ENCODE measurements at regions not wholly inside any gene's neighbourhood (a gene's known extent, or its start where the extent isn't known, plus 50 kb on each side); places are given as distances from the start of the nearest gene placed in this dataset.

DNA sequence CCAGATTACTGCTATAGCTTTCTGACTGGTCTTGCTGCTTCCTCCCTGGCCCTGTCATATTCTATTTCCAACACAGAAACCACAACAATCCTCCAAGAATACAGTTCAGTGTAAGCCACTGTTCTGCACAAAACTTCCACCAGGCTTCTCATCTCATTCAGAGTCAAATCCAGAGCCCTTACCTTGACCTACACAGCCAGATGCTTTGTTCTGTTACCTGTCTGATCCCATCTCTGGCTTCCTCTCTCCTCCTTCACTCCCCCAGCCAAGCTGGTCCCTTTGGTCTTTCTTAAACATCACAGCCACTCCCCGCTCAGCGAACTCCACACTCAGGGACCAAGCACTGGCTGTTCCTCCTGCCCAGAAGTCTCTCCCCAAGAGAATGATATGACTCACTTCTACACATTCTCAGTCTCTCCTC is 84.8 kb upstream of the BMP2K start:
- ChIA-PET CTCF (no interaction called here), POLR2A (no interaction called here)
- 92% methylated on average over 2 of the region's 2 CpGs for WGBS (ENCODE audit: insufficient coverage)
- H3K36me3 ChIP-seq (replicated peaks in 1 of 2; ENCODE audit: control extremely low read depth in 1 of 2, control insufficient read depth in 1 of 2, extremely low read depth in 1 of 2, insufficient read depth in 2 of 2, low read length in 1 of 2): no peaks in the 10 kb centered on the region
- H3K4me1 Mint-ChIP-seq: peaks cover 32% of the 10 kb centered on the region
- H4K20me1 ChIP-seq (ENCODE audit: control insufficient read depth, insufficient read depth, low read length, poor library complexity, severe bottlenecking): no peaks in the 10 kb centered on the region
- H3K4me3 ChIP-seq (ENCODE audit: control extremely low read depth in 1 of 5, extremely low read depth in 1 of 5, insufficient read depth in 1 of 5, low read depth in 2 of 5, low read length in 4 of 5): no peak overlapping the region
- H3K79me2 ChIP-seq (ENCODE audit: control insufficient read depth, insufficient read depth, low read length): no peaks in the 10 kb centered on the region
- TF ChIP-seq EZH2 (IDR thresholded peaks at IDR 0.05; ENCODE audit: borderline replicate concordance, insufficient read depth, low read depth, low read length, poor library complexity, severe bottlenecking): no peak
- TF ChIP-seq, protein P1, sequence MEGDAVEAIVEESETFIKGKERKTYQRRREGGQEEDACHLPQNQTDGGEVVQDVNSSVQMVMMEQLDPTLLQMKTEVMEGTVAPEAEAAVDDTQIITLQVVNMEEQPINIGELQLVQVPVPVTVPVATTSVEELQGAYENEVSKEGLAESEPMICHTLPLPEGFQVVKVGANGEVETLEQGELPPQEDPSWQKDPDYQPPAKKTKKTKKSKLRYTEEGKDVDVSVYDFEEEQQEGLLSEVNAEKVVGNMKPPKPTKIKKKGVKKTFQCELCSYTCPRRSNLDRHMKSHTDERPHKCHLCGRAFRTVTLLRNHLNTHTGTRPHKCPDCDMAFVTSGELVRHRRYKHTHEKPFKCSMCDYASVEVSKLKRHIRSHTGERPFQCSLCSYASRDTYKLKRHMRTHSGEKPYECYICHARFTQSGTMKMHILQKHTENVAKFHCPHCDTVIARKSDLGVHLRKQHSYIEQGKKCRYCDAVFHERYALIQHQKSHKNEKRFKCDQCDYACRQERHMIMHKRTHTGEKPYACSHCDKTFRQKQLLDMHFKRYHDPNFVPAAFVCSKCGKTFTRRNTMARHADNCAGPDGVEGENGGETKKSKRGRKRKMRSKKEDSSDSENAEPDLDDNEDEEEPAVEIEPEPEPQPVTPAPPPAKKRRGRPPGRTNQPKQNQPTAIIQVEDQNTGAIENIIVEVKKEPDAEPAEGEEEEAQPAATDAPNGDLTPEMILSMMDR (IDR thresholded peaks at IDR 0.05): no peak
- no peak overlapping the region for H3K4me3 Mint-ChIP-seq
- DNase-seq (peak; percentile 14), ATAC-seq (ENCODE audit: low read depth) (no peak)
- peak overlapping the region; percentile 51 for H3K27ac Mint-ChIP-seq
- peak overlapping the region; percentile 6 for H3K9ac ChIP-seq (ENCODE audit: low read length)
- no peaks in the 10 kb centered on the region for H3K27me3 Mint-ChIP-seq
- peak overlapping the region; percentile 40 for H3K4me2 ChIP-seq (replicated peaks; ENCODE audit: low read depth, low read length, poor library complexity, severe bottlenecking)
- intact Hi-C loops (cut with micrococcal nuclease): loop anchor here (5.0 kb wide), 2 partner anchors 34 to 41 kb away; no protein-coding TSS in a partner anchor
- peak overlapping the region in 1 of 2 donors; percentile 26 for H3K27ac ChIP-seq (ENCODE audit: low read length in 2 of 2)
- peaks cover 17 to 19% of the 10 kb centered on the region in 2 donors for H3K4me1 ChIP-seq (ENCODE audit: control insufficient read depth in 2 of 2, insufficient read depth in 2 of 2, low read length in 2 of 2)
- H2AFZ ChIP-seq (ENCODE audit: insufficient read depth, low read depth, low read length, poor library complexity, severe bottlenecking): peak overlapping the region; percentile 71
- no peaks in the 10 kb centered on the region for H3K9me3 Mint-ChIP-seq (ENCODE audit: insufficient read depth)
- no peaks in the 10 kb centered on the region for H3K27me3 ChIP-seq (replicated peaks in 1 of 4; ENCODE audit: control extremely low read depth in 1 of 4, control insufficient read depth in 3 of 4, insufficient read depth in 4 of 4, low read length in 3 of 4)
- no peaks in the 10 kb centered on the region for H3K9me3 ChIP-seq (ENCODE audit: control extremely low read depth in 1 of 3, control insufficient read depth in 2 of 3, insufficient read depth in 1 of 3, low read length in 2 of 3)

DNA sequence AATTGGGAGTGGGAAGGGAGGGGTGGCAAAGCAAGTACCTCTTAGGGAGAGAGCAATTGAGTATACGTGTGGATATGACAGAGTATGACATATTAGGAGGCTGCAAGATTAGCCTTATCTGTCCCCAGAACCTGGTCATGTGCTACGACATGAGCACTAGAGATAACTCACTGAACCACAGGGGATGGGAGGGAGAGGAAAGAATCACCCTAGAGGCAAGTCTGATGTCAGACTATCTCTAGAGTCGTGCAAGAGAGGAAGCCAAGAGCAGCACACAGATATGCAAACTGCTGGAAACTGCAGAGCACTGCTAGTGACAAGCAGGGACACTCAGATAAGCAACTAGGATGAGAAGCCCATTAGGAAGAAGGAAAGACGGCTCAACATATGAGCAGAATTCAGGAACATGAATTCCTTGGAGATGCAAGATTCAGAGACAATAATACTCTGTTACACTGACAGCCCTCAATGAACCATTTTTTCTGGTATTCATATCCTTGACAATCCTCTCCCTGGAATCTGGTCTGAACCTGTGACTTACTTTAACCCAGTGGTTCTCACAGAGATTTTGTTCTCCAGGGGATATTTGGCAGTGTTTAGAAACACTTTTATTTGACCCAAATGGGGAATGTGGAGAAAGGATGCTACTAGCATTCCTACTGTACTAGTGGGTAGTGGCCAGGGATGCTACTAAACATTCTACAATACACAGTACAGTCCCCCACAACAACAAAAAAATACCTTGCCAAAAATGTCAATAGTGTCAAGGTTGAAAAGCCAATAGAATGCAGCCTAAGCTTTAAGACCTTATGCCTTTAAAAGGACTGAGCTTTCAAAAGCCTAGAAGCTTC is 84.0 kb upstream of the BMP2K start:
- no peaks in the 10 kb centered on the region for H3K27me3 ChIP-seq (replicated peaks in 1 of 4; ENCODE audit: control extremely low read depth in 1 of 4, control insufficient read depth in 3 of 4, insufficient read depth in 4 of 4, low read length in 3 of 4)
- peak overlapping the region; percentile 40 for H3K4me2 ChIP-seq (replicated peaks; ENCODE audit: low read depth, low read length, poor library complexity, severe bottlenecking)
- 22% methylated on average over 3 of the region's 4 CpGs for WGBS (ENCODE audit: insufficient coverage)
- H3K4me3 ChIP-seq (ENCODE audit: control extremely low read depth in 1 of 5, extremely low read depth in 1 of 5, insufficient read depth in 1 of 5, low read depth in 2 of 5, low read length in 4 of 5): no peak overlapping the region
- intact Hi-C loops (cut with micrococcal nuclease): loop anchor here (2.0 to 5.0 kb wide), 3 partner anchors 15 to 40 kb away; no protein-coding TSS in a partner anchor
- H2AFZ ChIP-seq (ENCODE audit: insufficient read depth, low read depth, low read length, poor library complexity, severe bottlenecking): peak overlapping the region; percentile 71
- peak overlapping the region; percentile 5 for H3K4me3 Mint-ChIP-seq
- H3K9me3 Mint-ChIP-seq (ENCODE audit: insufficient read depth): no peaks in the 10 kb centered on the region
- peak overlapping the region; percentile 3 for H3K27ac Mint-ChIP-seq
- no peaks in the 10 kb centered on the region for H3K9me3 ChIP-seq (ENCODE audit: control extremely low read depth in 1 of 3, control insufficient read depth in 2 of 3, insufficient read depth in 1 of 3, low read length in 2 of 3)
- H4K20me1 ChIP-seq (ENCODE audit: control insufficient read depth, insufficient read depth, low read length, poor library complexity, severe bottlenecking): no peaks in the 10 kb centered on the region
- no peaks in the 10 kb centered on the region for H3K36me3 ChIP-seq (replicated peaks in 1 of 2; ENCODE audit: control extremely low read depth in 1 of 2, control insufficient read depth in 1 of 2, extremely low read depth in 1 of 2, insufficient read depth in 2 of 2, low read length in 1 of 2)
- H3K27me3 Mint-ChIP-seq: no peaks in the 10 kb centered on the region
- H3K4me1 ChIP-seq (ENCODE audit: control insufficient read depth in 2 of 2, insufficient read depth in 2 of 2, low read length in 2 of 2): peaks cover 17 to 19% of the 10 kb centered on the region in 2 donors
- CTCF ChIA-PET: interaction anchor here (1.2 kb wide), 1 partner anchor 15 kb away, joined by 4 read pairs; no protein-coding TSS in a partner anchor
- ATAC-seq (ENCODE audit: low read depth) (peak; percentile 98), DNase-seq (peak; percentile 60)
- POLR2A ChIA-PET: no interaction called here
- peak overlapping the region; percentile 6 for H3K9ac ChIP-seq (ENCODE audit: low read length)
- H3K4me1 Mint-ChIP-seq: peaks cover 32% of the 10 kb centered on the region
- H3K79me2 ChIP-seq (ENCODE audit: control insufficient read depth, insufficient read depth, low read length): no peaks in the 10 kb centered on the region
- TF ChIP-seq EZH2 (IDR thresholded peaks at IDR 0.05; ENCODE audit: borderline replicate concordance, insufficient read depth, low read depth, low read length, poor library complexity, severe bottlenecking): no peak
- TF ChIP-seq, protein P1 (IDR thresholded peaks at IDR 0.05): no peak
- peak overlapping the region in 1 of 2 donors; percentile 26 for H3K27ac ChIP-seq (ENCODE audit: low read length in 2 of 2)

Data from B cell (primary cell).